Type B pancreatic cell (in vitro differentiated cells): ENCODE measurements at regions not wholly inside any gene's neighbourhood (a gene's known extent, or its start where the extent isn't known, plus 50 kb on each side); places are given as distances from the start of the nearest gene placed in this dataset.
A peak's percentile ranks its signal among the peaks of the same experiment; 100 is the strongest.

Source experiments
- DNase-seq: peaks from one replicate; pipeline ENCODE4 v3.0.0; 2021; ENCODE audit warnings: mixed read lengths; ENCODE audit not compliant: unreplicated experiment; ENCODE audit errors: extremely low spot score
- H3K27ac Mint-ChIP-seq: 2 replicates; pipeline ENCODE4 v1.8.0; 2021; ENCODE audit warnings: mild to moderate bottlenecking, mixed read lengths
- H3K27me3 Mint-ChIP-seq: 2 replicates; pipeline ENCODE4 v1.8.0; 2021; ENCODE audit warnings: mixed read lengths
- H3K36me3 Mint-ChIP-seq: 2 replicates; pipeline ENCODE4 v1.8.0; 2021; ENCODE audit warnings: mixed read lengths
- H3K4me1 Mint-ChIP-seq: one replicate; pipeline ENCODE4 v1.8.0; 2021; ENCODE audit warnings: mixed read lengths; ENCODE audit not compliant: unreplicated experiment
- H3K4me3 Mint-ChIP-seq: 2 replicates; pipeline ENCODE4 v1.8.0; 2021; ENCODE audit warnings: mild to moderate bottlenecking, mixed read lengths
- H3K9me3 Mint-ChIP-seq: 2 replicates; pipeline ENCODE4 v1.8.0; 2021; ENCODE audit warnings: mixed read lengths
- CTCF ChIP-seq: fragments of 200-600 bp; sonication (generic); conservative IDR thresholded peaks from 2 replicates; pipeline ENCODE4 v1.5.0; 2021; ENCODE audit warnings: antibody characterized with exemption, mild to moderate bottlenecking

DNA sequence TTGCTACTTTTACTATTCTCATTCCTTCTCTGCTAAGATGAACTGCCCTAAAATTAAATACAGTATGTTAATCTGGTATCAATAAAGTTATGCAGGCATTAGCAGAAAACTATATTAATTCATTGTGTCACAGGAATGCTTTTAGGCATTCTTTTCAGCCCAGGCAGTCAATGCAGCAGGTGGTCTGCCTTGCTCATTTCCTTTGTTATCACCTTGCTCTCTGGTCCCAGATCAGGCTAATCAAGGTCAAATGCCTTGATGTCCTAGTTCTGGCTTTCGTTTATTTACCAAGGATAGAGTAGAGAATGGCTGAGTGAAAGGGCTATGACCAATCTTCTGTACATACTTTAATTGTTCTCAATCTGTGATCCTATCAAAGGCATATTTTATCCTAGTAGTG lies 1023.6 kb downstream of the TMEM182 start:
- Mint-ChIP-seq H3K36me3 (no peaks in the 10 kb centered on the region), H3K27me3 (no peaks in the 10 kb centered on the region), H3K4me3 (no peak overlapping the region), H3K27ac (no peak overlapping the region), H3K9me3 (no peaks in the 10 kb centered on the region), H3K4me1 (peaks cover 8% of the 10 kb centered on the region)
- TF ChIP-seq CTCF: no peak
- no peak for DNase-seq

GRCh38 chr2:103785956-103786355 lies 1024.1 kb downstream of the TMEM182 start:
- H3K4me1 Mint-ChIP-seq: peaks cover 8% of the 10 kb centered on the region
- H3K36me3 Mint-ChIP-seq: no peaks in the 10 kb centered on the region
- no peaks in the 10 kb centered on the region for H3K9me3 Mint-ChIP-seq
- DNase-seq: no peak
- no peak overlapping the region for H3K27ac Mint-ChIP-seq
- no peak overlapping the region for H3K4me3 Mint-ChIP-seq
- no peak for TF ChIP-seq CTCF
- no peaks in the 10 kb centered on the region for H3K27me3 Mint-ChIP-seq

- no peaks in the 10 kb centered on the region for H3K36me3 Mint-ChIP-seq
- H3K9me3 Mint-ChIP-seq: no peaks in the 10 kb centered on the region
- peaks cover 3% of the 10 kb centered on the region for H3K27me3 Mint-ChIP-seq
- peaks cover 8% of the 10 kb centered on the region for H3K4me1 Mint-ChIP-seq
- TF ChIP-seq CTCF: no peak
- H3K4me3 Mint-ChIP-seq: no peak overlapping the region
- peak overlapping the region; percentile 18 for H3K27ac Mint-ChIP-seq
- DNase-seq: no peak
Observed at GRCh38 chr2:103788389-103788788, 1026.6 kb downstream of the TMEM182 start.

DNA sequence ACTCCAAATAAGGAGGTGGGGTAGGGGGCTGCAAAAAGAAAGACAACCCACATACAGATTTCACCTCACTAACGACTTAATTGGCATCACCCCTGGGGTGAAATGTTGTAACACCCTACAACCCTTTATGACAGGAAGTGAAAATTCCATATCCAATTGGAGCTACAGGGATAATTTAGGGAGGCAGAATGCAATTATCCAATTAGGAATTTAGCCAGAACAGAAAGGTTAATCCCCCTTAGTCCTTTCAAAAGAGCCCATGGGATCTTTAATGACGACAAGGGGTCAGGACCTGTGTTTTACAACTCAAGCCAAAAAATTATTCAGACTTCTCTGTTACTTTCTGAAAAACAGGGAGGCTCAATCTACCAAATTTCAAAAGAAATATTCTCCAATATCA lies 1027.1 kb downstream of the TMEM182 start:
- H3K27ac Mint-ChIP-seq: peak overlapping the region; percentile 18
- no peaks in the 10 kb centered on the region for H3K36me3 Mint-ChIP-seq
- H3K4me3 Mint-ChIP-seq: no peak overlapping the region

GRCh38 chr2:103789381-103790095 lies 1027.7 kb downstream of the TMEM182 start:
- Mint-ChIP-seq H3K27ac (no peak overlapping the region), H3K9me3 (no peaks in the 10 kb centered on the region), H3K4me1 (peaks cover 8% of the 10 kb centered on the region), H3K27me3 (peaks cover 3% of the 10 kb centered on the region), H3K36me3 (no peaks in the 10 kb centered on the region), H3K4me3 (no peak overlapping the region)
- DNase-seq: no peak
- no peak for TF ChIP-seq CTCF

More for the DNA sequence above, 1027.1 kb downstream of the TMEM182 start:
- Mint-ChIP-seq H3K27me3 (peaks cover 3% of the 10 kb centered on the region), H3K4me1 (peaks cover 8% of the 10 kb centered on the region), H3K9me3 (no peaks in the 10 kb centered on the region)
- DNase-seq: no peak
- no peak for TF ChIP-seq CTCF
